IMR-90 (cell line): ENCODE measurements at regions not wholly inside any gene's neighbourhood (a gene's known extent, or its start where the extent isn't known, plus 50 kb on each side); places are given as distances from the start of the nearest gene placed in this dataset.

Source experiments
- ATAC-seq: fragments of 200-7000 bp; cut with Tn5 transposase; 2 replicates; pipeline ENCODE4 v1.9.1; 2020; ENCODE audit warnings: low read depth, mild to moderate bottlenecking, moderate library complexity
- BruUV-seq: library from RNA; stranded (reverse); fragments of 400-500 nt; replicated peaks from 2 replicates; lab custom pipeline; 2021; lab: Mats Ljungman, UMichigan
- CTCF ChIA-PET: fragments of 300-600 bp; formaldehyde crosslinking; extraction: SDS; loops from one replicate; lab custom pipeline; 2021; ENCODE audit warnings: antibody characterized with exemption; lab: Yijun Ruan, JAX
- POLR2A ChIA-PET: fragments of 300-600 bp; sonication (Branson Sonifier 250); formaldehyde crosslinking; loops from one replicate; lab custom pipeline; 2022; ENCODE audit warnings: antibody characterized with exemption; ENCODE audit not compliant: unreplicated experiment; lab: Charles Lee
- DNase-seq: peaks from one replicate; pipeline ENCODE4 v3.0.0; 2013
- H2AFZ ChIP-seq: replicated peaks from 2 replicates; pipeline ENCODE3; 2013; ENCODE audit warnings: low read length, mild to moderate bottlenecking; ENCODE audit not compliant: poor library complexity
- H2AK5ac ChIP-seq: 2 replicates; pipeline ENCODE4 v1.6.1; 2013; ENCODE audit warnings: low read depth, low read length, inconsistent platforms
- H2AK9ac ChIP-seq: replicated peaks from 2 replicates; pipeline ENCODE3; 2013; ENCODE audit warnings: mild to moderate bottlenecking, low read depth, low read length, moderate library complexity; ENCODE audit not compliant: poor library complexity
- H2BK120ac ChIP-seq: 2 replicates; pipeline ENCODE4 v1.6.1; 2013; ENCODE audit warnings: low read depth, low read length, inconsistent platforms
- H2BK15ac ChIP-seq: 3 replicates; pipeline ENCODE4 v1.6.1; 2013; ENCODE audit warnings: low read depth, low read length, inconsistent platforms
- H2BK20ac ChIP-seq: 2 replicates; pipeline ENCODE4 v1.6.1; 2013; ENCODE audit warnings: low read depth, mild to moderate bottlenecking, inconsistent platforms, low read length, moderate library complexity
- H2BK5ac ChIP-seq: 2 replicates; pipeline ENCODE4 v1.6.1; 2013; ENCODE audit warnings: mild to moderate bottlenecking, low read depth, low read length, inconsistent platforms; ENCODE audit not compliant: poor library complexity, severe bottlenecking
- H3K14ac ChIP-seq: replicated peaks from 2 replicates; pipeline ENCODE4 v1.6.1; 2013; ENCODE audit warnings: low read depth, low read length, inconsistent platforms
- H3K18ac ChIP-seq: 2 replicates; pipeline ENCODE4 v1.6.1; 2013; ENCODE audit warnings: low read depth, low read length, control low read depth
- H3K23ac ChIP-seq: 2 replicates; pipeline ENCODE4 v1.6.1; 2013; ENCODE audit warnings: low read depth, low read length, inconsistent platforms
- H3K27ac ChIP-seq: 2 replicates; pipeline ENCODE4 v1.5.1; 2013; ENCODE audit warnings: mild to moderate bottlenecking, control low read depth, low read length; ENCODE audit not compliant: insufficient read depth
- H3K27me3 ChIP-seq: 2 replicates; pipeline ENCODE4 v1.6.1; 2013; ENCODE audit warnings: low read length; ENCODE audit not compliant: control insufficient read depth, insufficient read depth
- H3K36me3 ChIP-seq: 2 replicates; pipeline ENCODE4 v1.6.1; 2013; ENCODE audit warnings: low read length, mixed read lengths; ENCODE audit not compliant: control insufficient read depth, insufficient read depth
- H3K4ac ChIP-seq: 2 replicates; pipeline ENCODE4 v1.6.1; 2013; ENCODE audit warnings: low read depth, low read length, inconsistent platforms
- H3K4me1 ChIP-seq: 2 replicates; pipeline ENCODE4 v1.6.1; 2013; ENCODE audit warnings: low read length, mixed read lengths; ENCODE audit not compliant: control insufficient read depth, insufficient read depth
- H3K4me2 ChIP-seq: 2 replicates; pipeline ENCODE4 v1.6.1; 2013; ENCODE audit warnings: low read depth, mild to moderate bottlenecking, control low read depth, low read length, moderate library complexity
- H3K4me3 ChIP-seq: 2 replicates; pipeline ENCODE4 v1.5.1; 2013; ENCODE audit warnings: low read depth, mild to moderate bottlenecking, control low read depth, low read length, moderate library complexity; ENCODE audit not compliant: insufficient read depth
- H3K56ac ChIP-seq: 2 replicates; pipeline ENCODE4 v1.6.1; 2013; ENCODE audit warnings: low read length, inconsistent platforms; ENCODE audit not compliant: insufficient read depth; ENCODE audit errors: extremely low read depth
- H3K79me1 ChIP-seq, 2 experiments: 2 replicates each; pipeline ENCODE4 v1.6.1; 2013; ENCODE audit warnings: low read length in 2 of 2, inconsistent platforms in 1 of 2, low read depth in 1 of 2
- H3K9ac ChIP-seq: 2 replicates; pipeline ENCODE4 v1.6.1; 2013; ENCODE audit warnings: low read depth, low read length, control low read depth
- H3K9me1 ChIP-seq: 2 replicates; pipeline ENCODE4 v1.6.1; 2013; ENCODE audit warnings: low read length, inconsistent platforms; ENCODE audit not compliant: insufficient read depth
- H3K9me3 ChIP-seq: 2 replicates; pipeline ENCODE4 v1.6.1; 2013; ENCODE audit warnings: low read length; ENCODE audit not compliant: control insufficient read depth, insufficient read depth
- H4K20me1 ChIP-seq: 2 replicates; pipeline ENCODE4 v1.6.1; 2013; ENCODE audit warnings: low read length, inconsistent platforms; ENCODE audit not compliant: insufficient read depth
- H4K5ac ChIP-seq: 2 replicates; pipeline ENCODE4 v1.6.1; 2013; ENCODE audit warnings: mild to moderate bottlenecking, low read depth, low read length, control low read depth
- H4K8ac ChIP-seq, 2 experiments: 2 replicates each; pipeline ENCODE4 v1.6.1; 2013; ENCODE audit warnings: low read depth in 2 of 2, low read length in 2 of 2, control low read depth in 1 of 2, inconsistent platforms in 1 of 2
- H4K91ac ChIP-seq: 2 replicates; pipeline ENCODE4 v1.6.1; 2013; ENCODE audit warnings: low read depth, low read length, inconsistent platforms; ENCODE audit not compliant: insufficient read depth
- CEBPB ChIP-seq: IDR thresholded peaks from 2 replicates; pipeline ENCODE4 v1.6.1; 2012; ENCODE audit warnings: low read depth, low read length, improper control_type of control experiment
- CHD1 ChIP-seq: IDR thresholded peaks from 2 replicates; pipeline ENCODE4 v1.6.1; 2012; ENCODE audit warnings: low read depth, low read length, improper control_type of control experiment
- MAZ ChIP-seq: IDR thresholded peaks from 2 replicates; pipeline ENCODE4 v1.6.1; 2012; ENCODE audit warnings: low read depth, mild to moderate bottlenecking, low read length, improper control_type of control experiment, moderate library complexity, borderline replicate concordance
- RAD21 ChIP-seq: IDR thresholded peaks from 2 replicates; pipeline ENCODE4 v1.6.1; 2012; ENCODE audit warnings: low read length, improper control_type of control experiment
- RCOR1 ChIP-seq: IDR thresholded peaks from 2 replicates; pipeline ENCODE4 v1.6.1; 2012; ENCODE audit warnings: mild to moderate bottlenecking, low read length, improper control_type of control experiment; ENCODE audit not compliant: insufficient replicate concordance
- RFX5 ChIP-seq: IDR thresholded peaks from 2 replicates; pipeline ENCODE4 v1.8.0; 2012; ENCODE audit warnings: low read depth, mild to moderate bottlenecking, low read length, moderate library complexity
- SMC3 ChIP-seq: fragments of 150-350 bp; IDR thresholded peaks from 2 replicates; pipeline ENCODE4 v1.6.1; 2016; ENCODE audit warnings: low read depth, mild to moderate bottlenecking, antibody characterized with exemption, low read length, moderate library complexity
- WGBS, 2 experiments: methylation state at CpG; one replicate each; pipeline versions ENCODE4 v1.1.5 to v1.1.7; 2013; ENCODE audit warnings: missing lambda C conversion rate in 2 of 2; ENCODE audit not compliant: insufficient read length in 1 of 2; ENCODE audit errors: extremely low coverage in 2 of 2; 5-methylcytosine and 5-hydroxymethylcytosine counted together
- dilution Hi-C: fragments of 300-500 bp; cut with HindIII; formaldehyde crosslinking; loops from one replicate; pipeline ENCODE4 v1.14.3; 2018; ENCODE audit warnings: low sequenced_read_pairs; ENCODE audit not compliant: unreplicated experiment
- in situ Hi-C: fragments of 300-500 bp; cut with MboI; formaldehyde crosslinking; loops from 3 replicates; pipeline ENCODE4 v1.14.3; 2019; ENCODE audit warnings: low sequenced_read_pairs, inconsistent platforms, mixed read lengths
- intact Hi-C: fragments of 100-400 bp; cut with micrococcal nuclease; formaldehyde crosslinking; loops from 2 replicates; pipeline ENCODE4 v1.10.0; 2022

DNA sequence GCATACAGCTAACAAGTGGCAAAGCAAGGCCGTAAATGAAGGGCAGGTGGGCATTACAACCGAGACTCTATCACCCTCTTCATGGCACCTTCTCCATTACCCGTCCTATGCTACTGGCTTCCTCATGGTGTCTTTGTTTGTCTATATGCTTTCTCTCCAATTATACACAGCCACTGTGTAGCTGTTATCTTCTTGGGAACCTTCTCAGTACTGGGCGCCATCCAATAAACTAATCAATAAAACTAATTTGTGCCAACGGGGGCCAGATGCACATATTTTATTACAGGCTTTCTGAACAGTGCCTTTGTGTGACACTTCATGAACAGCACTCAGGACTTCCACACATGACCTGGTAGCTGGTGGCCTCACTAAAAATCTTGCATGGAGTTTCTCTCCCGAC, 149.8 kb upstream of the PCSK2 start:
- Histone ChIP-seq H3K14ac (no peak overlapping the region), H3K27ac (no peak overlapping the region), H3K4me3 (no peak overlapping the region), H3K4ac (no peak overlapping the region), H3K23ac (no peak overlapping the region), H2BK120ac (no peak overlapping the region), H2AK9ac (no peak overlapping the region), H3K9me1 (no peaks in the 10 kb centered on the region), H3K9ac (no peak overlapping the region), H2AK5ac (no peak overlapping the region), H3K36me3 (no peaks in the 10 kb centered on the region), H3K56ac (no peak overlapping the region), H4K5ac (no peak overlapping the region), H3K9me3 (no peaks in the 10 kb centered on the region), H3K18ac (no peak overlapping the region), H4K91ac (no peak overlapping the region), H2AFZ (no peak overlapping the region), H3K27me3 (peaks cover 1% of the 10 kb centered on the region; the same call in 1 of the 2 replicates), H3K4me1 (no peaks in the 10 kb centered on the region), H2BK15ac (no peak overlapping the region), H4K20me1 (no peaks in the 10 kb centered on the region), H4K8ac (no peak overlapping the region), H2BK20ac (no peak overlapping the region), H3K79me1 (no peaks in the 10 kb centered on the region), H2BK5ac (no peak overlapping the region), H3K4me2 (no peak overlapping the region)
- no peak for TF ChIP-seq CHD1
- TF ChIP-seq SMC3: no peak
- no peak for TF ChIP-seq RCOR1
- TF ChIP-seq MAZ: no peak
- no peak for TF ChIP-seq RFX5
- no peak for TF ChIP-seq CEBPB
- no peak for TF ChIP-seq RAD21
- dilution Hi-C loops (no loop called here), intact Hi-C loops (no loop called here), in situ Hi-C loops (no loop called here)
- no TSS peak for BruUV-seq
- ATAC-seq: no peak
- CTCF ChIA-PET: no interaction called here
- no peak for DNase-seq
- WGBS, 2 experiments: no CpG with 5 or more reads among the region's 6 CpGs
- POLR2A ChIA-PET: no interaction called here
